AG04450 (cell line): ENCODE measurements at regions not wholly inside any gene's neighbourhood (a gene's known extent, or its start where the extent isn't known, plus 50 kb on each side); places are given as distances from the start of the nearest gene placed in this dataset.
A peak's percentile ranks its signal among the peaks of the same experiment; 100 is the strongest.

Source experiments
- CTCF ChIA-PET: fragments of 300-600, 350-600 bp; formaldehyde crosslinking; extraction: SDS; loops from one replicate; lab custom pipeline; 2022; ENCODE audit warnings: antibody characterized with exemption, inconsistent platforms; lab: Charles Lee
- POLR2A ChIA-PET: fragments of 350-600 bp; formaldehyde crosslinking; extraction: SDS; loops from one replicate; lab custom pipeline; 2021; ENCODE audit warnings: antibody characterized with exemption, inconsistent platforms; lab: Yijun Ruan, JAX
- DNase-seq: peaks from one replicate; pipeline ENCODE4 v3.0.0-alpha.2; 2011; ENCODE audit warnings: low read depth, low spot score
- H3K27ac ChIP-seq: one replicate; pipeline ENCODE4 v1.5.1; 2012; ENCODE audit warnings: low read depth, low read length, control low read depth
- H3K27me3 ChIP-seq: one replicate; pipeline ENCODE4 v1.6.0; 2012; ENCODE audit warnings: low read length; ENCODE audit not compliant: control insufficient read depth, insufficient read depth
- H3K4me3 ChIP-seq: 2 replicates; pipeline ENCODE4 v1.5.1; 2011; ENCODE audit warnings: mild to moderate bottlenecking, low read depth, low read length, control low read depth
- H3K9me3 ChIP-seq: 2 replicates; pipeline ENCODE4 v1.5.1; 2012; ENCODE audit warnings: low read length; ENCODE audit not compliant: control insufficient read depth, insufficient read depth
- CTCF ChIP-seq: IDR thresholded peaks from 2 replicates; pipeline ENCODE4 v1.5.1; 2011; ENCODE audit warnings: low read depth, low read length, control low read depth, inconsistent platforms

- Histone ChIP-seq H3K4me3 (no peak overlapping the region), H3K9me3 (no peaks in the 10 kb centered on the region), H3K27ac (no peak overlapping the region), H3K27me3 (no peaks in the 10 kb centered on the region)
- POLR2A ChIA-PET: no interaction called here
- no peak for DNase-seq
- CTCF ChIA-PET: interaction anchor here (0.6 kb wide), 1 partner anchor 16 kb away, joined by 3 read pairs; no protein-coding TSS in a partner anchor
- no peak for TF ChIP-seq CTCF
Measured at GRCh38 chr15:46277451-46277850, 642.6 kb downstream of the SQOR start.

- TF ChIP-seq CTCF: no peak
- Histone ChIP-seq H3K9me3 (no peaks in the 10 kb centered on the region), H3K4me3 (no peak overlapping the region), H3K27ac (no peak overlapping the region), H3K27me3 (no peaks in the 10 kb centered on the region)
- DNase-seq: no peak
- POLR2A ChIA-PET: no interaction called here
- CTCF ChIA-PET: no interaction called here
Measured at GRCh38 chr15:46278062-46278461, 643.2 kb downstream of the SQOR start.

GRCh38 chr15:46278486-46279090 is 643.8 kb downstream of the SQOR start:
- Histone ChIP-seq H3K9me3 (no peaks in the 10 kb centered on the region), H3K27ac (no peak overlapping the region), H3K4me3 (no peak overlapping the region), H3K27me3 (no peaks in the 10 kb centered on the region)
- ChIA-PET POLR2A (no interaction called here), CTCF (no interaction called here)
- TF ChIP-seq CTCF: no peak
- no peak for DNase-seq

GRCh38 chr15:46280762-46281542 is 646.1 kb downstream of the SQOR start:
- DNase-seq: no peak
- TF ChIP-seq CTCF: peak; percentile 12; the same call in 1 of the 2 replicates
- Histone ChIP-seq H3K27ac (no peak overlapping the region), H3K27me3 (no peaks in the 10 kb centered on the region), H3K4me3 (no peak overlapping the region), H3K9me3 (no peaks in the 10 kb centered on the region; the same call in 1 of the 2 replicates)
- ChIA-PET CTCF (interaction anchor here (1.0 kb wide), 1 partner anchor 31 kb away, joined by 3 read pairs; no protein-coding TSS in a partner anchor), POLR2A (no interaction called here)

GRCh38 chr15:46293550-46293949 is 658.7 kb downstream of the SQOR start:
- H3K4me3 ChIP-seq: no peak overlapping the region
- ChIA-PET POLR2A (no interaction called here), CTCF (interaction anchor here (0.6 to 3.0 kb wide), 3 partner anchors 12 to 19 kb away, joined by 3 to 11 read pairs (median 3); no protein-coding TSS in a partner anchor)
- DNase-seq: no peak
- H3K9me3 ChIP-seq: peaks cover 4% of the 10 kb centered on the region; the same call in 1 of the 2 replicates
- H3K27me3 ChIP-seq: no peaks in the 10 kb centered on the region
- no peak for TF ChIP-seq CTCF
- no peak overlapping the region for H3K27ac ChIP-seq
